ENCODE measurements at regions not wholly inside any gene's neighbourhood (a gene's known extent, or its start where the extent isn't known, plus 50 kb on each side); places are given as distances from the start of the nearest gene placed in this dataset.

- TF ChIP-seq REST (IDR thresholded peaks at IDR 0.05; ENCODE audit: insufficient read depth in 1 of 2, low read depth in 2 of 2, low read length in 2 of 2) (no peak), POLR2AphosphoS5 (IDR thresholded peaks at IDR 0.05; ENCODE audit: low read depth, low read length) (no peak), TAF1 (IDR thresholded peaks at IDR 0.05; ENCODE audit: borderline replicate concordance, insufficient read depth, low read length) (no peak)
Observed at GRCh38 chr12:131223171-131223761, 269.6 kb downstream of the ADGRD1 start.

Data from PFSK-1 (cell line).